ENCODE measurements at regions not wholly inside any gene's neighbourhood (a gene's known extent, or its start where the extent isn't known, plus 50 kb on each side); places are given as distances from the start of the nearest gene placed in this dataset.

DNA sequence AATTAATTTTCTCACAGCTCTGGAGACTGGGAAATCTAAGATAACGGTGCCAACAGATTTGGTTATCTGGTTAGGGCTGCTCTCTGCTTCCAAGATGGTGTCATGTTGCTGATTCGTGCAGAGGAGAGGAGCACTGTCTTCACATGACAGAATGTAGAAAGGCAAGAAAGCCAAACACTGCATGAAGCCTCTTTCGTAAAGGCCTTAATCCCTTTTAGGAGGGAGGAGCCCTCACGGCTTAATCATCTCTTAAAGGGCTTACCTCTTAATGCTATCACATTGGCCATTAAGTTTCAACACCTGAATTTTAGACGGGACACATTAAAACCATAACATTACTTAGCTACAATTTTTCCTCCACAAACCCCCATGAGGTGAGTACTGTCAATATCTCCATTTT, 174.1 kb downstream of the COX18 start:
- TF ChIP-seq POLR2A (IDR thresholded peaks at IDR 0.05): no peak
- TF ChIP-seq, protein P1, sequence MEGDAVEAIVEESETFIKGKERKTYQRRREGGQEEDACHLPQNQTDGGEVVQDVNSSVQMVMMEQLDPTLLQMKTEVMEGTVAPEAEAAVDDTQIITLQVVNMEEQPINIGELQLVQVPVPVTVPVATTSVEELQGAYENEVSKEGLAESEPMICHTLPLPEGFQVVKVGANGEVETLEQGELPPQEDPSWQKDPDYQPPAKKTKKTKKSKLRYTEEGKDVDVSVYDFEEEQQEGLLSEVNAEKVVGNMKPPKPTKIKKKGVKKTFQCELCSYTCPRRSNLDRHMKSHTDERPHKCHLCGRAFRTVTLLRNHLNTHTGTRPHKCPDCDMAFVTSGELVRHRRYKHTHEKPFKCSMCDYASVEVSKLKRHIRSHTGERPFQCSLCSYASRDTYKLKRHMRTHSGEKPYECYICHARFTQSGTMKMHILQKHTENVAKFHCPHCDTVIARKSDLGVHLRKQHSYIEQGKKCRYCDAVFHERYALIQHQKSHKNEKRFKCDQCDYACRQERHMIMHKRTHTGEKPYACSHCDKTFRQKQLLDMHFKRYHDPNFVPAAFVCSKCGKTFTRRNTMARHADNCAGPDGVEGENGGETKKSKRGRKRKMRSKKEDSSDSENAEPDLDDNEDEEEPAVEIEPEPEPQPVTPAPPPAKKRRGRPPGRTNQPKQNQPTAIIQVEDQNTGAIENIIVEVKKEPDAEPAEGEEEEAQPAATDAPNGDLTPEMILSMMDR (IDR thresholded peaks at IDR 0.05): no peak

All from esophagus squamous epithelium (tissue), 4 donors.